SK-N-SH (cell line): ENCODE measurements at regions not wholly inside any gene's neighbourhood (a gene's known extent, or its start where the extent isn't known, plus 50 kb on each side); places are given as distances from the start of the nearest gene placed in this dataset.
A peak's percentile ranks its signal among the peaks of the same experiment; 100 is the strongest.

ENCODE experiments used
- CTCF ChIA-PET: fragments of 300-600, 350-600 bp; formaldehyde crosslinking; extraction: SDS; loops from one replicate; lab custom pipeline; 2021; lab: Yijun Ruan, JAX
- POLR2A ChIA-PET: fragments of 350-600 bp; sonication (Branson Sonifier 250); formaldehyde crosslinking; extraction: SDS; loops from one replicate; lab custom pipeline; 2020; ENCODE audit warnings: antibody characterized with exemption, inconsistent platforms; lab: Yijun Ruan, JAX
- DNase-seq: peaks from one replicate; pipeline ENCODE4 v3.0.0; 2012
- H2AFZ ChIP-seq: fragments of 200-600 bp; sonication (generic); 2 replicates; pipeline ENCODE4 v1.8.1; 2016; ENCODE audit warnings: antibody characterized with exemption, mild to moderate bottlenecking, low read depth
- H3F3A ChIP-seq: fragments of 200-600 bp; sonication (generic); replicated peaks from 2 replicates; pipeline ENCODE3; 2016; ENCODE audit warnings: antibody characterized with exemption, mild to moderate bottlenecking; ENCODE audit not compliant: insufficient read depth
- H3K27ac ChIP-seq, 2 experiments: fragments of 200-500 bp in 1 of 2; fragments of 200-600 bp in 1 of 2; sonication (Bioruptor generic) in 1 of 2; sonication (generic), shearing (Covaris generic) in 1 of 2; 2 replicates each; pipeline versions ENCODE4 v1.5.1 to v1.6.1; 2014 to 2016; ENCODE audit warnings: low read depth in 2 of 2, inconsistent platforms in 1 of 2, low read length in 1 of 2, mild to moderate bottlenecking in 1 of 2, mixed read lengths in 1 of 2
- H3K27me3 ChIP-seq: fragments of 200-600 bp; sonication (generic), shearing (Covaris generic); 2 replicates; pipeline ENCODE4 v1.6.1; 2016; ENCODE audit warnings: mixed run types; ENCODE audit not compliant: insufficient read depth
- H3K36me3 ChIP-seq, 2 experiments: fragments of 200-500 bp in 1 of 2; fragments of 200-600 bp in 1 of 2; sonication (Bioruptor generic) in 1 of 2; sonication (generic) in 1 of 2; replicated peaks in 1 of 2; 2 replicates each; pipeline versions ENCODE3 to v1.5.1; 2014 to 2016; ENCODE audit warnings: low read length in 1 of 2, mild to moderate bottlenecking in 1 of 2; ENCODE audit not compliant: insufficient read depth in 2 of 2, control insufficient read depth in 1 of 2
- H3K4me1 ChIP-seq, 2 experiments: fragments of 200-500 bp in 1 of 2; fragments of 200-600 bp in 1 of 2; sonication (Bioruptor generic) in 1 of 2; sonication (generic), shearing (Covaris generic) in 1 of 2; 2 replicates each; pipeline versions ENCODE4 v1.5.1 to v1.6.1; 2014 to 2016; ENCODE audit warnings: low read depth in 1 of 2, low read length in 1 of 2, mixed run types in 1 of 2; ENCODE audit not compliant: insufficient read depth in 2 of 2, control insufficient read depth in 1 of 2
- H3K4me2 ChIP-seq: fragments of 200-600 bp; sonication (generic), shearing (Covaris generic); 2 replicates; pipeline ENCODE4 v1.6.1; 2017; ENCODE audit warnings: mixed run types
- H3K4me3 ChIP-seq, 2 experiments: fragments of 200-500 bp in 1 of 2; fragments of 200-600 bp in 1 of 2; sonication (Bioruptor generic) in 1 of 2; sonication (generic), shearing (Covaris generic) in 1 of 2; 2 replicates each; pipeline versions ENCODE4 v1.5.1 to v1.8.1; 2014 to 2016; ENCODE audit warnings: low read depth in 2 of 2, inconsistent platforms in 1 of 2, low read length in 1 of 2, mild to moderate bottlenecking in 1 of 2, mixed read lengths in 1 of 2, moderate library complexity in 1 of 2
- H3K79me2 ChIP-seq: fragments of 200-600 bp; sonication (generic); 2 replicates; pipeline ENCODE4 v1.8.1; 2017; ENCODE audit warnings: mild to moderate bottlenecking; ENCODE audit not compliant: insufficient read depth
- H3K9ac ChIP-seq: fragments of 200-600 bp; sonication (generic); 2 replicates; pipeline ENCODE4 v1.6.1; 2017; ENCODE audit warnings: mixed run types
- H3K9me2 ChIP-seq: fragments of 200-600 bp; sonication (generic); 2 replicates; pipeline ENCODE4 v1.6.1; 2017; ENCODE audit warnings: mixed run types
- H3K9me3 ChIP-seq: fragments of 200-600 bp; sonication (generic); 2 replicates; pipeline ENCODE4 v1.6.1; 2017; ENCODE audit warnings: mixed run types, mild to moderate bottlenecking, moderate library complexity
- H4K20me1 ChIP-seq: fragments of 200-600 bp; sonication (generic); 2 replicates; pipeline ENCODE4 v1.6.1; 2017; ENCODE audit warnings: mild to moderate bottlenecking, mixed run types; ENCODE audit not compliant: insufficient read depth
- ELF1 ChIP-seq: IDR thresholded peaks from 2 replicates; pipeline ENCODE4 v1.4.0; 2012
- EP300 ChIP-seq, 2 experiments: IDR thresholded peaks; 2 replicates each; pipeline versions ENCODE4 v1.4.0 to v1.6.1; 2012; ENCODE audit warnings: borderline replicate concordance in 1 of 2, low read depth in 1 of 2, low read length in 1 of 2
- GATA2 ChIP-seq: sonication (generic); formaldehyde crosslinking; IDR thresholded peaks from 2 replicates; pipeline ENCODE4 v1.5.0; 2020; ENCODE audit warnings: mild to moderate bottlenecking, missing genetic modification reagents
- IRF3 ChIP-seq: fragments of 150-350 bp; IDR thresholded peaks from 2 replicates; pipeline ENCODE4 v1.6.1; 2016; ENCODE audit warnings: mild to moderate bottlenecking, low read depth, low read length
- NRF1 ChIP-seq: IDR thresholded peaks from 2 replicates; pipeline ENCODE4 v1.6.1; 2012; ENCODE audit warnings: low read depth, mild to moderate bottlenecking, low read length
- PBX3 ChIP-seq: IDR thresholded peaks from 2 replicates; pipeline ENCODE4; 2012
- RAD21 ChIP-seq: IDR thresholded peaks from 2 replicates; pipeline ENCODE4 v1.6.1; 2012; ENCODE audit warnings: mild to moderate bottlenecking, low read length
- RFX5 ChIP-seq: IDR thresholded peaks from 2 replicates; pipeline ENCODE4 v1.6.1; 2012; ENCODE audit warnings: mild to moderate bottlenecking, improper control_type of control experiment, low read length
- SIN3A ChIP-seq: IDR thresholded peaks from 2 replicates; pipeline ENCODE4 v1.6.1; 2012; ENCODE audit warnings: low read depth, mild to moderate bottlenecking, low read length, moderate library complexity, borderline replicate concordance
- SMC3 ChIP-seq: IDR thresholded peaks from 2 replicates; pipeline ENCODE4 v1.6.1; 2012; ENCODE audit warnings: low read depth, low read length, improper control_type of control experiment
- WGBS: methylation state at CpG from one replicate; pipeline ENCODE4 v1.1.6; 2017; ENCODE audit warnings: low lambda C conversion rate; 5-methylcytosine and 5-hydroxymethylcytosine counted together
- TF ChIP-seq, protein P1 (sequence below): fragments of 200-600 bp; sonication (generic); IDR thresholded peaks from 2 replicates; pipeline ENCODE4 v1.6.1; 2017; ENCODE audit warnings: antibody characterized with exemption, mild to moderate bottlenecking, moderate library complexity
- TF ChIP-seq, protein P2 (sequence below): IDR thresholded peaks from 2 replicates; pipeline ENCODE4 v1.6.1; 2012; ENCODE audit warnings: mild to moderate bottlenecking, low read depth, low read length, moderate library complexity

- H2AFZ ChIP-seq = no peak overlapping the region
- no peak overlapping the region for H3K9ac ChIP-seq
- CTCF ChIA-PET = interaction anchor here (0.6 to 5.1 kb wide), 23 partner anchors 8 to 1433 kb away, joined by 3 to 32 read pairs (median 4); no protein-coding TSS in a partner anchor
- no peaks in the 10 kb centered on the region for H3K4me1 ChIP-seq
- WGBS = 34% methylated on average over 6 of the region's 6 CpGs
- no peaks in the 10 kb centered on the region for H3F3A ChIP-seq
- no peaks in the 10 kb centered on the region for H3K9me2 ChIP-seq
- no peaks in the 10 kb centered on the region for H3K27me3 ChIP-seq
- no peaks in the 10 kb centered on the region for H3K9me3 ChIP-seq
- no peaks in the 10 kb centered on the region for H4K20me1 ChIP-seq
- H3K27ac ChIP-seq = no peak overlapping the region
- H3K36me3 ChIP-seq = no peaks in the 10 kb centered on the region
- POLR2A ChIA-PET = no interaction called here
- TF ChIP-seq PBX3 (no peak), IRF3 (no peak), ELF1 (no peak), EP300 (IDR thresholded peaks at IDR 0.05; ENCODE audit: borderline replicate concordance in 1 of 2, low read depth in 1 of 2, low read length in 1 of 2) (no peak), RFX5 (no peak), SIN3A (no peak), RAD21 (peak; percentile 56), GATA2 (CRISPR knock-in tag) (no peak), NRF1 (no peak), SMC3 (peak; percentile 5; the same call in 1 of the 2 replicates)
- TF ChIP-seq, protein P1, sequence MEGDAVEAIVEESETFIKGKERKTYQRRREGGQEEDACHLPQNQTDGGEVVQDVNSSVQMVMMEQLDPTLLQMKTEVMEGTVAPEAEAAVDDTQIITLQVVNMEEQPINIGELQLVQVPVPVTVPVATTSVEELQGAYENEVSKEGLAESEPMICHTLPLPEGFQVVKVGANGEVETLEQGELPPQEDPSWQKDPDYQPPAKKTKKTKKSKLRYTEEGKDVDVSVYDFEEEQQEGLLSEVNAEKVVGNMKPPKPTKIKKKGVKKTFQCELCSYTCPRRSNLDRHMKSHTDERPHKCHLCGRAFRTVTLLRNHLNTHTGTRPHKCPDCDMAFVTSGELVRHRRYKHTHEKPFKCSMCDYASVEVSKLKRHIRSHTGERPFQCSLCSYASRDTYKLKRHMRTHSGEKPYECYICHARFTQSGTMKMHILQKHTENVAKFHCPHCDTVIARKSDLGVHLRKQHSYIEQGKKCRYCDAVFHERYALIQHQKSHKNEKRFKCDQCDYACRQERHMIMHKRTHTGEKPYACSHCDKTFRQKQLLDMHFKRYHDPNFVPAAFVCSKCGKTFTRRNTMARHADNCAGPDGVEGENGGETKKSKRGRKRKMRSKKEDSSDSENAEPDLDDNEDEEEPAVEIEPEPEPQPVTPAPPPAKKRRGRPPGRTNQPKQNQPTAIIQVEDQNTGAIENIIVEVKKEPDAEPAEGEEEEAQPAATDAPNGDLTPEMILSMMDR = peak; percentile 65
- TF ChIP-seq, protein P2, sequence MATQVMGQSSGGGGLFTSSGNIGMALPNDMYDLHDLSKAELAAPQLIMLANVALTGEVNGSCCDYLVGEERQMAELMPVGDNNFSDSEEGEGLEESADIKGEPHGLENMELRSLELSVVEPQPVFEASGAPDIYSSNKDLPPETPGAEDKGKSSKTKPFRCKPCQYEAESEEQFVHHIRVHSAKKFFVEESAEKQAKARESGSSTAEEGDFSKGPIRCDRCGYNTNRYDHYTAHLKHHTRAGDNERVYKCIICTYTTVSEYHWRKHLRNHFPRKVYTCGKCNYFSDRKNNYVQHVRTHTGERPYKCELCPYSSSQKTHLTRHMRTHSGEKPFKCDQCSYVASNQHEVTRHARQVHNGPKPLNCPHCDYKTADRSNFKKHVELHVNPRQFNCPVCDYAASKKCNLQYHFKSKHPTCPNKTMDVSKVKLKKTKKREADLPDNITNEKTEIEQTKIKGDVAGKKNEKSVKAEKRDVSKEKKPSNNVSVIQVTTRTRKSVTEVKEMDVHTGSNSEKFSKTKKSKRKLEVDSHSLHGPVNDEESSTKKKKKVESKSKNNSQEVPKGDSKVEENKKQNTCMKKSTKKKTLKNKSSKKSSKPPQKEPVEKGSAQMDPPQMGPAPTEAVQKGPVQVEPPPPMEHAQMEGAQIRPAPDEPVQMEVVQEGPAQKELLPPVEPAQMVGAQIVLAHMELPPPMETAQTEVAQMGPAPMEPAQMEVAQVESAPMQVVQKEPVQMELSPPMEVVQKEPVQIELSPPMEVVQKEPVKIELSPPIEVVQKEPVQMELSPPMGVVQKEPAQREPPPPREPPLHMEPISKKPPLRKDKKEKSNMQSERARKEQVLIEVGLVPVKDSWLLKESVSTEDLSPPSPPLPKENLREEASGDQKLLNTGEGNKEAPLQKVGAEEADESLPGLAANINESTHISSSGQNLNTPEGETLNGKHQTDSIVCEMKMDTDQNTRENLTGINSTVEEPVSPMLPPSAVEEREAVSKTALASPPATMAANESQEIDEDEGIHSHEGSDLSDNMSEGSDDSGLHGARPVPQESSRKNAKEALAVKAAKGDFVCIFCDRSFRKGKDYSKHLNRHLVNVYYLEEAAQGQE = no peak
- no peak overlapping the region for H3K4me2 ChIP-seq
- no peak for DNase-seq
- no peaks in the 10 kb centered on the region for H3K79me2 ChIP-seq
- H3K4me3 ChIP-seq = no peak overlapping the region
These were observed 352.4 kb downstream of the USP25 start for GRCh38 chr21:16082038-16082816.
